ENCODE measurements at regions not wholly inside any gene's neighbourhood (a gene's known extent, or its start where the extent isn't known, plus 50 kb on each side); places are given as distances from the start of the nearest gene placed in this dataset.
"Not testable (repeated sequence)": the region's sequence is repeated elsewhere in the genome, so short reads cannot be mapped to it uniquely, and the experiment has no call there.

- no peak for DNase-seq
Observed at GRCh38 chr3:177607589-177607988, 410.3 kb upstream of the TBL1XR1 start.

- no peak for DNase-seq
Observed at GRCh38 chr3:177608443-177608842, 411.2 kb upstream of the TBL1XR1 start.

GRCh38 chr3:177609613-177610012 is 412.3 kb upstream of the TBL1XR1 start:
- no peak for DNase-seq

GRCh38 chr3:177610262-177610661 is 413.0 kb upstream of the TBL1XR1 start:
- DNase-seq, result no peak

GRCh38 chr3:177610686-177611633 is 413.7 kb upstream of the TBL1XR1 start:
- no peak for DNase-seq

GRCh38 chr3:177611752-177612334 is 414.6 kb upstream of the TBL1XR1 start:
- peak; percentile 49 for DNase-seq

- DNase-seq, result no peak
Observed at GRCh38 chr3:177613901-177614300, 416.6 kb upstream of the TBL1XR1 start.

- no peak for DNase-seq
Observed at GRCh38 chr3:177615015-177615414, 417.7 kb upstream of the TBL1XR1 start.

- no peak for DNase-seq
Observed at GRCh38 chr3:177618873-177619733, 421.8 kb upstream of the TBL1XR1 start.

- DNase-seq, result no peak
Observed at GRCh38 chr3:177620073-177620472, 422.8 kb upstream of the TBL1XR1 start.

GRCh38 chr3:177622520-177622919 is 425.2 kb upstream of the TBL1XR1 start:
- no peak for DNase-seq

GRCh38 chr3:177622982-177623617 is 425.8 kb upstream of the TBL1XR1 start:
- DNase-seq, result no peak

GRCh38 chr3:177624528-177625495 is 427.5 kb upstream of the TBL1XR1 start:
- DNase-seq, result no peak

GRCh38 chr3:177626045-177626444 is 428.8 kb upstream of the TBL1XR1 start:
- DNase-seq, result no peak

GRCh38 chr3:177628095-177628719 is 430.9 kb upstream of the TBL1XR1 start:
- not testable (repeated sequence) for DNase-seq

- DNase-seq, result no peak
Observed at GRCh38 chr3:177629276-177629675, 432.0 kb upstream of the TBL1XR1 start.

- no peak for DNase-seq
Observed at GRCh38 chr3:177633671-177634207, 436.5 kb upstream of the TBL1XR1 start.

- not testable (repeated sequence) for DNase-seq
Observed at GRCh38 chr3:177635601-177636106, 438.4 kb upstream of the TBL1XR1 start.

GRCh38 chr3:177640319-177640965 is 443.2 kb upstream of the TBL1XR1 start:
- DNase-seq, result no peak

GRCh38 chr3:177641206-177641605 is 443.9 kb upstream of the TBL1XR1 start:
- no peak for DNase-seq

All from hindlimb muscle (tissue), 1 donor.